ENCODE measurements at regions not wholly inside any gene's neighbourhood (a gene's known extent, or its start where the extent isn't known, plus 50 kb on each side); places are given as distances from the start of the nearest gene placed in this dataset.

- TF ChIP-seq CTCF (IDR thresholded peaks at IDR 0.05; ENCODE audit: low read length) (no peak), EZH2 (optimal IDR thresholded peaks at IDR 0.05; ENCODE audit: low read depth, low read length) (no peak), EZH2phosphoT487 (IDR thresholded peaks at IDR 0.05; ENCODE audit: low read length) (no peak)
These were observed 75.4 kb upstream of the ARHGAP20 start for GRCh38 chr11:110787680-110788079.

Data from MM.1S (cell line).